Subcutaneous abdominal adipose tissue (tissue), 5 donors: ENCODE measurements at regions not wholly inside any gene's neighbourhood (a gene's known extent, or its start where the extent isn't known, plus 50 kb on each side); places are given as distances from the start of the nearest gene placed in this dataset.

Experiments used
- H3K27ac ChIP-seq: one replicate; pipeline ENCODE4 v1.7.0; 2013; ENCODE audit warnings: low read depth, mild to moderate bottlenecking, inconsistent platforms, low read length, moderate library complexity
- H3K27me3 ChIP-seq, 5 donors: one replicate each; pipeline ENCODE4 v1.7.0; 2013; ENCODE audit warnings: low read length in 5 of 5, inconsistent platforms in 1 of 5; ENCODE audit not compliant: control insufficient read depth in 5 of 5, insufficient read depth in 4 of 5
- H3K36me3 ChIP-seq, 5 donors: one replicate each; pipeline ENCODE4 v1.7.0; 2013; ENCODE audit warnings: low read length in 5 of 5; ENCODE audit not compliant: control insufficient read depth in 5 of 5, insufficient read depth in 5 of 5
- H3K4me1 ChIP-seq, 5 donors: one replicate each; pipeline ENCODE4 v1.7.0; 2013; ENCODE audit warnings: low read length in 5 of 5, mild to moderate bottlenecking in 3 of 5, moderate library complexity in 1 of 5; ENCODE audit not compliant: control insufficient read depth in 5 of 5, insufficient read depth in 5 of 5
- H3K4me3 ChIP-seq, 5 donors: one replicate each; pipeline ENCODE4 v1.7.0; 2013; ENCODE audit warnings: low read length in 5 of 5, low read depth in 1 of 5
- H3K9ac ChIP-seq, 5 donors: one replicate each; pipeline ENCODE4 v1.7.0; 2013; ENCODE audit warnings: low read length in 5 of 5, mild to moderate bottlenecking in 4 of 5, moderate library complexity in 3 of 5
- H3K9me3 ChIP-seq, 5 donors: one replicate each; pipeline ENCODE4 v1.7.0; 2013; ENCODE audit warnings: low read length in 5 of 5; ENCODE audit not compliant: control insufficient read depth in 5 of 5
- donor health status: healthy.
- donor health status: healthy.
- donor health status: healthy.
- donor health status: healthy.
- donor health status: healthy.

- H3K27me3 ChIP-seq: no peaks in the 10 kb centered on the region
- no peak overlapping the region for H3K4me3 ChIP-seq
- H3K27ac ChIP-seq: no peak overlapping the region
- H3K4me1 ChIP-seq: no peaks in the 10 kb centered on the region
- H3K36me3 ChIP-seq: no peaks in the 10 kb centered on the region
- no peak overlapping the region for H3K9ac ChIP-seq
- no peaks in the 10 kb centered on the region for H3K9me3 ChIP-seq
Measured at GRCh38 chr1:189662190-189662589, 815.5 kb downstream of the BRINP3 start.

GRCh38 chr1:189669846-189670245 lies 807.8 kb downstream of the BRINP3 start:
- H3K9ac ChIP-seq: no peak overlapping the region
- no peak overlapping the region for H3K27ac ChIP-seq
- H3K27me3 ChIP-seq: no peaks in the 10 kb centered on the region

GRCh38 chr1:189673217-189673616 lies 804.4 kb downstream of the BRINP3 start:
- H3K9me3 ChIP-seq: peaks cover 0 to 2% (median 0%) of the 10 kb centered on the region in 5 donors
- no peaks in the 10 kb centered on the region for H3K36me3 ChIP-seq
- no peak overlapping the region for H3K9ac ChIP-seq
- H3K4me3 ChIP-seq: no peak overlapping the region
- no peak overlapping the region for H3K27ac ChIP-seq
- no peaks in the 10 kb centered on the region for H3K27me3 ChIP-seq
- H3K4me1 ChIP-seq: no peaks in the 10 kb centered on the region

More at GRCh38 chr1:189669846-189670245, 807.8 kb downstream of the BRINP3 start:
- no peaks in the 10 kb centered on the region for H3K4me1 ChIP-seq
- H3K4me3 ChIP-seq: no peak overlapping the region
- H3K36me3 ChIP-seq: no peaks in the 10 kb centered on the region
- H3K9me3 ChIP-seq: peaks cover 0 to 2% (median 0%) of the 10 kb centered on the region in 5 donors

- Histone ChIP-seq H3K4me1 (no peaks in the 10 kb centered on the region), H3K9ac (no peak overlapping the region), H3K9me3 (peaks cover 0 to 2% (median 0%) of the 10 kb centered on the region in 5 donors), H3K27me3 (no peaks in the 10 kb centered on the region), H3K27ac (no peak overlapping the region), H3K4me3 (no peak overlapping the region), H3K36me3 (no peaks in the 10 kb centered on the region)
Measured at GRCh38 chr1:189675712-189676244, 801.9 kb downstream of the BRINP3 start.

- no peaks in the 10 kb centered on the region for H3K36me3 ChIP-seq
- H3K4me3 ChIP-seq: no peak overlapping the region
- no peaks in the 10 kb centered on the region for H3K4me1 ChIP-seq
- no peaks in the 10 kb centered on the region for H3K9me3 ChIP-seq
- H3K27ac ChIP-seq: no peak overlapping the region
- no peaks in the 10 kb centered on the region for H3K27me3 ChIP-seq
- no peak overlapping the region for H3K9ac ChIP-seq
Measured at GRCh38 chr1:189678779-189679178, 798.9 kb downstream of the BRINP3 start.

GRCh38 chr1:189681252-189681919 lies 796.3 kb downstream of the BRINP3 start:
- Histone ChIP-seq H3K27ac (no peak overlapping the region), H3K36me3 (no peaks in the 10 kb centered on the region), H3K27me3 (no peaks in the 10 kb centered on the region), H3K9ac (no peak overlapping the region), H3K4me3 (no peak overlapping the region), H3K4me1 (no peaks in the 10 kb centered on the region), H3K9me3 (no peaks in the 10 kb centered on the region)

GRCh38 chr1:189682591-189682990 lies 795.1 kb downstream of the BRINP3 start:
- no peaks in the 10 kb centered on the region for H3K4me1 ChIP-seq
- no peak overlapping the region for H3K9ac ChIP-seq
- no peaks in the 10 kb centered on the region for H3K27me3 ChIP-seq
- peaks cover 0 to 1% (median 0%) of the 10 kb centered on the region in 5 donors for H3K9me3 ChIP-seq
- no peak overlapping the region for H3K4me3 ChIP-seq
- no peak overlapping the region for H3K27ac ChIP-seq
- H3K36me3 ChIP-seq: no peaks in the 10 kb centered on the region

GRCh38 chr1:189686288-189686687 lies 791.4 kb downstream of the BRINP3 start:
- Histone ChIP-seq H3K36me3 (no peaks in the 10 kb centered on the region), H3K9me3 (peaks cover 0 to 5% (median 0%) of the 10 kb centered on the region in 5 donors), H3K4me1 (no peaks in the 10 kb centered on the region), H3K4me3 (no peak overlapping the region), H3K27me3 (no peaks in the 10 kb centered on the region), H3K9ac (no peak overlapping the region), H3K27ac (no peak overlapping the region)

GRCh38 chr1:189693140-189693539 lies 784.5 kb downstream of the BRINP3 start:
- H3K27me3 ChIP-seq: no peaks in the 10 kb centered on the region
- no peaks in the 10 kb centered on the region for H3K4me1 ChIP-seq
- no peaks in the 10 kb centered on the region for H3K36me3 ChIP-seq
- peaks cover 0 to 6% (median 3%) of the 10 kb centered on the region in 5 donors for H3K9me3 ChIP-seq
- no peak overlapping the region for H3K4me3 ChIP-seq
- H3K27ac ChIP-seq: no peak overlapping the region
- H3K9ac ChIP-seq: no peak overlapping the region

GRCh38 chr1:189696297-189696696 lies 781.4 kb downstream of the BRINP3 start:
- Histone ChIP-seq H3K27me3 (no peaks in the 10 kb centered on the region), H3K9me3 (peaks cover 0 to 6% (median 3%) of the 10 kb centered on the region in 5 donors), H3K36me3 (no peaks in the 10 kb centered on the region), H3K4me1 (no peaks in the 10 kb centered on the region), H3K27ac (no peak overlapping the region), H3K9ac (no peak overlapping the region), H3K4me3 (no peak overlapping the region)
